Kidney (tissue), 13 donors: ENCODE measurements at regions not wholly inside any gene's neighbourhood (a gene's known extent, or its start where the extent isn't known, plus 50 kb on each side); places are given as distances from the start of the nearest gene placed in this dataset.
A peak's percentile ranks its signal among the peaks of the same experiment; 100 is the strongest.

Experiments
- DNase-seq, 5 donors: peaks; one replicate each; pipeline ENCODE4 v3.0.0-alpha.2; 2013 to 2020
- FAIRE-seq: peaks from 2 replicates; lab custom pipeline; 2012; peaks lifted over from hg19 to GRCh38; lab: Jason Lieb, UNC
- H3K27ac ChIP-seq, 2 donors: one replicate each; pipeline ENCODE4 v1.7.0; 2013; ENCODE audit warnings: low read depth in 2 of 2, low read length in 2 of 2, inconsistent platforms in 1 of 2
- H3K27me3 ChIP-seq: one replicate; pipeline ENCODE4 v1.7.1; 2013; ENCODE audit warnings: low read length, inconsistent platforms; ENCODE audit not compliant: control insufficient read depth, insufficient read depth
- H3K36me3 ChIP-seq, 3 donors: one replicate each; pipeline versions ENCODE4 v1.7.0 to v1.7.1; 2013; ENCODE audit warnings: low read length in 3 of 3, control low read depth in 1 of 3, inconsistent platforms in 1 of 3; ENCODE audit not compliant: insufficient read depth in 3 of 3, control insufficient read depth in 2 of 3
- H3K4me1 ChIP-seq, 3 donors: one replicate each; pipeline versions ENCODE4 v1.7.0 to v1.7.1; 2013; ENCODE audit warnings: low read length in 3 of 3, inconsistent platforms in 1 of 3, low read depth in 1 of 3; ENCODE audit not compliant: control insufficient read depth in 2 of 3, insufficient read depth in 2 of 3
- H3K4me3 ChIP-seq, 3 donors: one replicate each; pipeline versions ENCODE4 v1.7.0 to v1.8.1; 2013; ENCODE audit warnings: low read length in 3 of 3, control low read depth in 1 of 3, inconsistent platforms in 1 of 3
- H3K9ac ChIP-seq, 3 donors: one replicate each; pipeline versions ENCODE4 v1.7.0 to v1.7.1; 2013; ENCODE audit warnings: low read length in 3 of 3, control low read depth in 1 of 3, inconsistent platforms in 1 of 3
- H3K9me3 ChIP-seq, 3 donors: one replicate each; pipeline versions ENCODE4 v1.7.0 to v1.7.1; 2013; ENCODE audit warnings: low read length in 3 of 3, control low read depth in 1 of 3, inconsistent platforms in 1 of 3; ENCODE audit not compliant: control insufficient read depth in 2 of 3, insufficient read depth in 1 of 3
- CTCF ChIP-seq: IDR thresholded peaks from 3 replicates; pipeline ENCODE4 v1.5.1; 2012; ENCODE audit warnings: mild to moderate bottlenecking, moderate library complexity, borderline replicate concordance; ENCODE audit not compliant: insufficient read depth; ENCODE audit errors: extremely low read depth
- intact Hi-C: fragments of 100-400 bp; cut with DNase I; formaldehyde crosslinking; loops from one replicate; pipeline ENCODE4 v1.11.1; 2022
- donor health status: control.
- donor health status: control.
- donor health status: control.
- donor health status: control.
- donor health status: control.
- donor health status: DM: yes; HTN: yes; CAD: no.
- donor health status: Normal renal cell carcinoma (clear cell type).

GRCh38 chr12:85713373-85713772, 122.8 kb downstream of the RASSF9 start:
- DNase-seq (no peak), FAIRE-seq (no peak)
- intact Hi-C loops: no loop called here
- Histone ChIP-seq H3K9ac (no peak overlapping the region), H3K27ac (no peak overlapping the region), H3K4me1 (no peaks in the 10 kb centered on the region), H3K9me3 (no peaks in the 10 kb centered on the region), H3K27me3 (no peaks in the 10 kb centered on the region), H3K36me3 (no peaks in the 10 kb centered on the region), H3K4me3 (no peak overlapping the region)
- TF ChIP-seq CTCF: no peak

DNA sequence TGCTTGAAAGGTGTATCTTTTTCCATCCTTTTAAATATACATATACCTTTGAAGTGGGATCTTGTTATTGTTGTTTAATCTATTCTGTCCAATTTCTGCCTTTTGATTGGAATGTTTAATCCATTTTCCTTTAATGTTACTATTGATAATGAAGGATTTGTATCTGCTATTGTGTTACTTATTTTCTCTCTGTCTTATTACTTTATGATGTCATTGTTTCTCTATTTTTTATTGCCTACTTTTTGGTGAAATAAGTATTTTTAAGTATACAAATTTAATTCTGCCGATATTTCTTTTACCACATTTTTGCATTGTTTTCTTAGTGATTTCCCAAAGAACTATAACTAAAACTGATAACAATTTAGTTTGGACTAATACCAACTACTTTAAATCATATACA, 121.8 kb downstream of the RASSF9 start:
- no peak overlapping the region for H3K4me3 ChIP-seq
- no peak overlapping the region for H3K27ac ChIP-seq
- intact Hi-C loops: no loop called here
- no peaks in the 10 kb centered on the region for H3K36me3 ChIP-seq
- no peak overlapping the region for H3K9ac ChIP-seq
- FAIRE-seq: peak; percentile 27
- DNase-seq: no peak
- no peaks in the 10 kb centered on the region for H3K9me3 ChIP-seq
- TF ChIP-seq CTCF: no peak
- no peaks in the 10 kb centered on the region for H3K27me3 ChIP-seq
- no peaks in the 10 kb centered on the region for H3K4me1 ChIP-seq

DNA sequence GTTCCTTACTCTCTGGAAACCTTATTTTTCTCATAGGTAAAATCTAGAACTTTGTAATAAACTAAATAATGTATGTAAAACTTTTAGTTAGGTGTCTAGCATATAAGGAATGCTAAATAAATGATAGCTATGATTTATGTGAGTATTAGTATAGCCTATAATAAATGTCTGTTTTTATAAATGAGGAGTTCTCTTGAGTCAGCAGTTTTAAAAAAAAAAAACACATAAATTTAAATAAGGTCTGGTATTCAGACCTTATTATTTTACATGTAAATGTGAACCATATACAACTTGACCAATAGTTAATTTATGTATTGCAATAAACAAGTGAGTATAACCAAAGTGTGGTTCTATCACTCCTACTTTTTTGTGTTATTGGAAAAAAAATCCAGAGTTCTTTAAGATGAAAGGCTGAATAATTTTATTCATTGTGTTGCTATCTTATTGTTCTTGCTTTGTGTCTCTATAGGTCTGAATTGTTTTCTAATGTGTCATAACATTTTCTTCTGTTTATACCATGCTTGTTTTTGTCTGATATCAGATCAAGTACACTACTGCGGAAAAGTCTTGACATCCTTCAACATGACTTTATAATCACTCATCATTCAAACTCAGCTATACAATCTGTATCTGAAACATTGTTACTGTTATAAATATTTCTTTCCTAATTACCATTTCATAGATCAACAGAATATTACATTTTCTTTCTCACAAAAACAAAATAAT, 115.7 kb downstream of the RASSF9 start:
- Histone ChIP-seq H3K9me3 (no peaks in the 10 kb centered on the region), H3K27ac (no peak overlapping the region), H3K27me3 (no peaks in the 10 kb centered on the region), H3K4me3 (no peak overlapping the region), H3K9ac (no peak overlapping the region), H3K36me3 (no peaks in the 10 kb centered on the region), H3K4me1 (no peaks in the 10 kb centered on the region)
- no peak for FAIRE-seq
- intact Hi-C loops: no loop called here
- DNase-seq: no peak
- TF ChIP-seq CTCF: no peak

DNA sequence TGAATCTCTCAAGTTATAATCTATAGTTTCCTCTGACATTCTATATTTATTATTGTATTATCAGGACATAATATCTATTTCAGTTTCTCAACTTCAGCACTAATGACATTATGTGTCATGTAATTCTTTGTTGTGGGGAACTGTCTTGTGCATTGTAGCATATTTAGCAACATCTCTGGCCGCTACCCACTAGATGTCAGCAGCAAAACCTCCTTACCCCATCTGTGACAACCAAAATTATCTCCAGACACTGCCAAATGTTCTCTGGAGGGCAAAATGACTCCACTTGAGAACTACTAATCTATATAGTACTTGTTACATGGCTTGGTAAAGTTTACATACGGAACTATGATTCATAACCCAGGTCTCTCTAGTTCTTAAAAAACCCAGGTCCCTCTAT, 110.2 kb downstream of the RASSF9 start:
- no peak for TF ChIP-seq CTCF
- DNase-seq (no peak), FAIRE-seq (no peak)
- intact Hi-C loops: no loop called here
- no peaks in the 10 kb centered on the region for H3K4me1 ChIP-seq
- H3K9me3 ChIP-seq: no peaks in the 10 kb centered on the region
- H3K9ac ChIP-seq: no peak overlapping the region
- no peaks in the 10 kb centered on the region for H3K27me3 ChIP-seq
- H3K4me3 ChIP-seq: no peak overlapping the region
- no peaks in the 10 kb centered on the region for H3K36me3 ChIP-seq
- H3K27ac ChIP-seq: no peak overlapping the region
